ENCODE measurements at regions not wholly inside any gene's neighbourhood (a gene's known extent, or its start where the extent isn't known, plus 50 kb on each side); places are given as distances from the start of the nearest gene placed in this dataset.

DNA sequence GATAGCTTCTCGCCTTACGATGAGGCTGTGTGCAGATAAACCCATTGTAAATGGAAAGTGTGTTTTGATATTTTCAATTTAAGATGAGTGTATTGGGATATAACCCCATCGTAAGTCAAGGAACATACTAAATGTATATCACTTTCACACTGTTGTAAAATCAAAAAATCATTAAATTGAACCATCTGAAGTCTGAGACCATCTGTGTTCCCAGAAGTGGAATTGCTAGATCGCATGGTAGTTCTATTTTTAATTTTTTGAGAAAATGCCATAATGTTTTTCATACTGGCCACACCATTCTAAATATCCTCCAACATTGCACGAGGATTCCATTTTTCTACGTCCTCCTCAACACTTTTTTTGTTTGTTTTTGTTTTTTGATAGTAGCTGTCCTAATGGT, 209.1 kb upstream of the MTPN start:
- TF ChIP-seq, protein P1, sequence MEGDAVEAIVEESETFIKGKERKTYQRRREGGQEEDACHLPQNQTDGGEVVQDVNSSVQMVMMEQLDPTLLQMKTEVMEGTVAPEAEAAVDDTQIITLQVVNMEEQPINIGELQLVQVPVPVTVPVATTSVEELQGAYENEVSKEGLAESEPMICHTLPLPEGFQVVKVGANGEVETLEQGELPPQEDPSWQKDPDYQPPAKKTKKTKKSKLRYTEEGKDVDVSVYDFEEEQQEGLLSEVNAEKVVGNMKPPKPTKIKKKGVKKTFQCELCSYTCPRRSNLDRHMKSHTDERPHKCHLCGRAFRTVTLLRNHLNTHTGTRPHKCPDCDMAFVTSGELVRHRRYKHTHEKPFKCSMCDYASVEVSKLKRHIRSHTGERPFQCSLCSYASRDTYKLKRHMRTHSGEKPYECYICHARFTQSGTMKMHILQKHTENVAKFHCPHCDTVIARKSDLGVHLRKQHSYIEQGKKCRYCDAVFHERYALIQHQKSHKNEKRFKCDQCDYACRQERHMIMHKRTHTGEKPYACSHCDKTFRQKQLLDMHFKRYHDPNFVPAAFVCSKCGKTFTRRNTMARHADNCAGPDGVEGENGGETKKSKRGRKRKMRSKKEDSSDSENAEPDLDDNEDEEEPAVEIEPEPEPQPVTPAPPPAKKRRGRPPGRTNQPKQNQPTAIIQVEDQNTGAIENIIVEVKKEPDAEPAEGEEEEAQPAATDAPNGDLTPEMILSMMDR (IDR thresholded peaks at IDR 0.05; ENCODE audit: low read length) = no peak
- TF ChIP-seq EZH2 (IDR thresholded peaks at IDR 0.05; ENCODE audit: borderline replicate concordance, low read length) = no peak

Measured in OCI-LY1 (cell line).